Inferior parietal cortex (tissue), 1 donor: ENCODE measurements at regions not wholly inside any gene's neighbourhood (a gene's known extent, or its start where the extent isn't known, plus 50 kb on each side); places are given as distances from the start of the nearest gene placed in this dataset.

Experiments used
- DNase-seq: peaks from one replicate; pipeline ENCODE4 v3.0.0-alpha.2; 2016; ENCODE audit errors: extremely low spot score

GRCh38 chr10:61318429-61318828, 134.8 kb downstream of the TMEM26 start:
- DNase-seq, result no peak

- no peak for DNase-seq
These were observed 135.5 kb downstream of the TMEM26 start for GRCh38 chr10:61317706-61318105.

- no peak for DNase-seq
These were observed 136.4 kb downstream of the TMEM26 start for GRCh38 chr10:61316676-61317265.

- no peak for DNase-seq
These were observed 138.9 kb downstream of the TMEM26 start for GRCh38 chr10:61314273-61314672.

GRCh38 chr10:61313460-61313859, 139.7 kb downstream of the TMEM26 start:
- DNase-seq, result no peak

GRCh38 chr10:61304746-61305145, 148.4 kb downstream of the TMEM26 start:
- DNase-seq, result no peak

- no peak for DNase-seq
These were observed 151.1 kb downstream of the TMEM26 start for GRCh38 chr10:61302124-61302523.

- no peak for DNase-seq
These were observed 151.6 kb downstream of the TMEM26 start for GRCh38 chr10:61301575-61301974.

GRCh38 chr10:61299841-61300240, 153.3 kb downstream of the TMEM26 start:
- DNase-seq, result no peak

- no peak for DNase-seq
These were observed 154.0 kb downstream of the TMEM26 start for GRCh38 chr10:61299156-61299555.

- DNase-seq, result no peak
These were observed 155.0 kb downstream of the TMEM26 start for GRCh38 chr10:61298194-61298593.

- DNase-seq, result no peak
These were observed 157.0 kb downstream of the TMEM26 start for GRCh38 chr10:61296161-61296560.

GRCh38 chr10:61294131-61294530, 159.1 kb downstream of the TMEM26 start:
- DNase-seq, result no peak

- no peak for DNase-seq
These were observed 163.4 kb downstream of the TMEM26 start for GRCh38 chr10:61289813-61290212.

GRCh38 chr10:61286686-61287085, 166.5 kb downstream of the TMEM26 start:
- no peak for DNase-seq

- no peak for DNase-seq
These were observed 167.4 kb downstream of the TMEM26 start for GRCh38 chr10:61285749-61286148.

- peak; percentile 86 for DNase-seq
These were observed 168.8 kb downstream of the TMEM26 start for GRCh38 chr10:61284222-61284890.

- DNase-seq, result no peak
These were observed 169.5 kb downstream of the TMEM26 start for GRCh38 chr10:61283481-61284221.

GRCh38 chr10:61283066-61283465, 170.1 kb downstream of the TMEM26 start:
- no peak for DNase-seq

GRCh38 chr10:61280303-61280702, 172.9 kb downstream of the TMEM26 start:
- DNase-seq, result no peak

GRCh38 chr10:61279400-61279799, 173.8 kb downstream of the TMEM26 start:
- DNase-seq, result no peak

GRCh38 chr10:61278556-61278955, 174.6 kb downstream of the TMEM26 start:
- DNase-seq, result no peak

- no peak for DNase-seq
These were observed 180.4 kb downstream of the TMEM26 start for GRCh38 chr10:61272781-61273180.
